ENCODE measurements at regions not wholly inside any gene's neighbourhood (a gene's known extent, or its start where the extent isn't known, plus 50 kb on each side); places are given as distances from the start of the nearest gene placed in this dataset.

DNA sequence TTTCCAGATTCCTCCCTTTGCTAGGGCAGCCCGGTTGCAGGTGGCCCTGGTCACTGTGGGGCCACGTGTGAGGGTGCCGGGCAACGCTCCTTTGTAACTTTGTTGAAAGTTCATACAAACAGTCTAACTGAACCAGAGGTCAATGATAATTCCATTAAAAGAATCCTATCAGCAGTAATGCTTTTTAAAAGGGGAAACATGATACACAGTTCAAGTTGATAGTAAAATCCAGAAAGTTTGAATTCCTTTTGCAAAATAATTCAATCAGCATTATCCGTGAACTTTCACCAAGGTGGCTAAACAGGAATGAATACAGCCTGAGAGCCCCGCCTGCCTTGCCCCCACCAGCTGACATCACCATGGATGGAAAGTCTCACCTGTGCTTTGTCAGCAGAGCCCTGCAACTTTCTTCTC is 166.2 kb downstream of the ACKR3 start:
- TF ChIP-seq YY1 (IDR thresholded peaks at IDR 0.05; ENCODE audit: low read depth) (no peak), EP300 (IDR thresholded peaks at IDR 0.05; ENCODE audit: borderline replicate concordance) (no peak), ZBTB7A (IDR thresholded peaks at IDR 0.05; ENCODE audit: low read depth) (no peak), CREB1 (IDR thresholded peaks at IDR 0.05; ENCODE audit: low read depth) (no peak), RAD21 (IDR thresholded peaks at IDR 0.05; ENCODE audit: low read depth) (no peak), NFIC (IDR thresholded peaks at IDR 0.05) (no peak), CEBPB (IDR thresholded peaks at IDR 0.05) (no peak), TEAD4 (IDR thresholded peaks at IDR 0.05) (no peak), FOXM1 (IDR thresholded peaks at IDR 0.05; ENCODE audit: borderline replicate concordance, low read depth) (no peak), TCF12 (IDR thresholded peaks at IDR 0.05; ENCODE audit: low read depth) (no peak)
- TF ChIP-seq, protein P1, sequence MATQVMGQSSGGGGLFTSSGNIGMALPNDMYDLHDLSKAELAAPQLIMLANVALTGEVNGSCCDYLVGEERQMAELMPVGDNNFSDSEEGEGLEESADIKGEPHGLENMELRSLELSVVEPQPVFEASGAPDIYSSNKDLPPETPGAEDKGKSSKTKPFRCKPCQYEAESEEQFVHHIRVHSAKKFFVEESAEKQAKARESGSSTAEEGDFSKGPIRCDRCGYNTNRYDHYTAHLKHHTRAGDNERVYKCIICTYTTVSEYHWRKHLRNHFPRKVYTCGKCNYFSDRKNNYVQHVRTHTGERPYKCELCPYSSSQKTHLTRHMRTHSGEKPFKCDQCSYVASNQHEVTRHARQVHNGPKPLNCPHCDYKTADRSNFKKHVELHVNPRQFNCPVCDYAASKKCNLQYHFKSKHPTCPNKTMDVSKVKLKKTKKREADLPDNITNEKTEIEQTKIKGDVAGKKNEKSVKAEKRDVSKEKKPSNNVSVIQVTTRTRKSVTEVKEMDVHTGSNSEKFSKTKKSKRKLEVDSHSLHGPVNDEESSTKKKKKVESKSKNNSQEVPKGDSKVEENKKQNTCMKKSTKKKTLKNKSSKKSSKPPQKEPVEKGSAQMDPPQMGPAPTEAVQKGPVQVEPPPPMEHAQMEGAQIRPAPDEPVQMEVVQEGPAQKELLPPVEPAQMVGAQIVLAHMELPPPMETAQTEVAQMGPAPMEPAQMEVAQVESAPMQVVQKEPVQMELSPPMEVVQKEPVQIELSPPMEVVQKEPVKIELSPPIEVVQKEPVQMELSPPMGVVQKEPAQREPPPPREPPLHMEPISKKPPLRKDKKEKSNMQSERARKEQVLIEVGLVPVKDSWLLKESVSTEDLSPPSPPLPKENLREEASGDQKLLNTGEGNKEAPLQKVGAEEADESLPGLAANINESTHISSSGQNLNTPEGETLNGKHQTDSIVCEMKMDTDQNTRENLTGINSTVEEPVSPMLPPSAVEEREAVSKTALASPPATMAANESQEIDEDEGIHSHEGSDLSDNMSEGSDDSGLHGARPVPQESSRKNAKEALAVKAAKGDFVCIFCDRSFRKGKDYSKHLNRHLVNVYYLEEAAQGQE (IDR thresholded peaks at IDR 0.05; ENCODE audit: low read depth), result no peak
- TF ChIP-seq, protein P2, sequence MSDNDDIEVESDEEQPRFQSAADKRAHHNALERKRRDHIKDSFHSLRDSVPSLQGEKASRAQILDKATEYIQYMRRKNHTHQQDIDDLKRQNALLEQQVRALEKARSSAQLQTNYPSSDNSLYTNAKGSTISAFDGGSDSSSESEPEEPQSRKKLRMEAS (IDR thresholded peaks at IDR 0.05), result no peak
- TF ChIP-seq, protein P3, sequence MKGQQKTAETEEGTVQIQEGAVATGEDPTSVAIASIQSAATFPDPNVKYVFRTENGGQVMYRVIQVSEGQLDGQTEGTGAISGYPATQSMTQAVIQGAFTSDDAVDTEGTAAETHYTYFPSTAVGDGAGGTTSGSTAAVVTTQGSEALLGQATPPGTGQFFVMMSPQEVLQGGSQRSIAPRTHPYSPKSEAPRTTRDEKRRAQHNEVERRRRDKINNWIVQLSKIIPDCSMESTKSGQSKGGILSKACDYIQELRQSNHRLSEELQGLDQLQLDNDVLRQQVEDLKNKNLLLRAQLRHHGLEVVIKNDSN (IDR thresholded peaks at IDR 0.05), result no peak

Measured in Ishikawa (cell line).